ENCODE measurements at regions not wholly inside any gene's neighbourhood (a gene's known extent, or its start where the extent isn't known, plus 50 kb on each side); places are given as distances from the start of the nearest gene placed in this dataset.

DNA sequence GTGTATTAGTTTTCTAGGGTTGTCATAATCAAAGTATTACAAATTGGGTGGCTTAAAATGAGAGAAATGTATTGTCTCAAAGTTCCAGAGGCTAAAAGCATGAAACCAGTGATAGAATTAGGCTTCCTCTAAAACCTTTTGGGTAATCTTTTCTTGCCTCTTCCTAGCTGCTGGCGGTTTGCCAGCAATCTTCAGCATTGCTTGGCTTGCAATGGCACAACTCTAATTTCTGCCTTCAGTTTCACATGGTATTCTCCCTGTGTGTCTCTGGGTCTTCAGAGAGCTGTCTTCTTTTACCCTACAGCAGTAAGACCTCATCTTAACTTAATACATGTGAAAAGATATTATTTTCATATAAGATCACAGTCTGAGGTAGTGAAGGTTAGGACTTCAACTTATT is 479.1 kb upstream of the GJE1 start:
- Histone ChIP-seq H3K36me3 (ENCODE audit: control insufficient read depth, insufficient read depth, low read length) (no peaks in the 10 kb centered on the region), H3K4me1 (ENCODE audit: control insufficient read depth, insufficient read depth, low read length) (no peaks in the 10 kb centered on the region), H3K4me3 (ENCODE audit: low read length) (no peak overlapping the region), H3K9me3 (ENCODE audit: control insufficient read depth, insufficient read depth, low read length) (no peaks in the 10 kb centered on the region), H3K27ac (ENCODE audit: low read length) (no peak overlapping the region), H3K27me3 (ENCODE audit: control insufficient read depth, insufficient read depth, low read length) (no peaks in the 10 kb centered on the region)
- DNase-seq (ENCODE audit: low read depth, low spot score) = no peak
- WGBS (ENCODE audit: insufficient coverage, insufficient read length) = no CpG with 5 or more reads among the region's 1 CpG

- DNase-seq (ENCODE audit: low read depth, low spot score) = no peak
- Histone ChIP-seq H3K27ac (ENCODE audit: low read length) (no peak overlapping the region), H3K9me3 (ENCODE audit: control insufficient read depth, insufficient read depth, low read length) (no peaks in the 10 kb centered on the region), H3K36me3 (ENCODE audit: control insufficient read depth, insufficient read depth, low read length) (no peaks in the 10 kb centered on the region), H3K27me3 (ENCODE audit: control insufficient read depth, insufficient read depth, low read length) (no peaks in the 10 kb centered on the region), H3K4me3 (ENCODE audit: low read length) (no peak overlapping the region), H3K4me1 (ENCODE audit: control insufficient read depth, insufficient read depth, low read length) (no peaks in the 10 kb centered on the region)
- no CpG with 5 or more reads among the region's 1 CpG for WGBS (ENCODE audit: insufficient coverage, insufficient read length)
Measured at GRCh38 chr6:141641951-141642350, 490.8 kb upstream of the GJE1 start.

DNA sequence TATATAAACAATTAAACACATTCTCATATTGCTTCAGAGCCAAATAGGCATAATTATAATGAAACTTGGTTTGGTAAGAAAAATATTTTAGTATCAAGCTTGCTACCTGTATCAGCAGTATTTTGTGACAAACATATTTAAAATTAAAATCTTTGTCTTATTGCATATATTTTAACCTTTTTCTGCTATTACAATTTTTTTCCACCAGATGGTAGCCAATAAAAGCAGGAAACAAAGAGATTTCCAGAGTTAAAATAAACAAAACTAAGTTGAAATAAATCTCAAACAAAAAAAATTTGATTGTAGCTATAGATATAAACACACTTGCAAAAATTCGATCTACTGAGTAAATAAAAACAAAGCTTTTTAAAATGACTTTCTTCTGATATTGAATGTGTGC is 491.3 kb upstream of the GJE1 start:
- no peaks in the 10 kb centered on the region for H3K27me3 ChIP-seq (ENCODE audit: control insufficient read depth, insufficient read depth, low read length)
- DNase-seq (ENCODE audit: low read depth, low spot score) = no peak
- no CpG with 5 or more reads among the region's 1 CpG for WGBS (ENCODE audit: insufficient coverage, insufficient read length)
- no peak overlapping the region for H3K4me3 ChIP-seq (ENCODE audit: low read length)
- no peak overlapping the region for H3K27ac ChIP-seq (ENCODE audit: low read length)
- no peaks in the 10 kb centered on the region for H3K36me3 ChIP-seq (ENCODE audit: control insufficient read depth, insufficient read depth, low read length)
- no peaks in the 10 kb centered on the region for H3K4me1 ChIP-seq (ENCODE audit: control insufficient read depth, insufficient read depth, low read length)
- H3K9me3 ChIP-seq (ENCODE audit: control insufficient read depth, insufficient read depth, low read length) = no peaks in the 10 kb centered on the region

GRCh38 chr6:141635621-141636020 is 497.1 kb upstream of the GJE1 start:
- no peaks in the 10 kb centered on the region for H3K4me1 ChIP-seq (ENCODE audit: control insufficient read depth, insufficient read depth, low read length)
- no peak overlapping the region for H3K4me3 ChIP-seq (ENCODE audit: low read length)
- no CpG with 5 or more reads among the region's 3 CpGs for WGBS (ENCODE audit: insufficient coverage, insufficient read length)
- no peak overlapping the region for H3K27ac ChIP-seq (ENCODE audit: low read length)
- no peaks in the 10 kb centered on the region for H3K36me3 ChIP-seq (ENCODE audit: control insufficient read depth, insufficient read depth, low read length)
- no peaks in the 10 kb centered on the region for H3K27me3 ChIP-seq (ENCODE audit: control insufficient read depth, insufficient read depth, low read length)
- H3K9me3 ChIP-seq (ENCODE audit: control insufficient read depth, insufficient read depth, low read length) = no peaks in the 10 kb centered on the region
- no peak for DNase-seq (ENCODE audit: low read depth, low spot score)

GRCh38 chr6:141634269-141634668 is 498.5 kb upstream of the GJE1 start:
- no CpG with 5 or more reads among the region's 2 CpGs for WGBS (ENCODE audit: insufficient coverage, insufficient read length)
- H3K4me3 ChIP-seq (ENCODE audit: low read length) = no peak overlapping the region
- H3K4me1 ChIP-seq (ENCODE audit: control insufficient read depth, insufficient read depth, low read length) = no peaks in the 10 kb centered on the region
- H3K36me3 ChIP-seq (ENCODE audit: control insufficient read depth, insufficient read depth, low read length) = no peaks in the 10 kb centered on the region
- no peak overlapping the region for H3K27ac ChIP-seq (ENCODE audit: low read length)
- H3K9me3 ChIP-seq (ENCODE audit: control insufficient read depth, insufficient read depth, low read length) = no peaks in the 10 kb centered on the region
- H3K27me3 ChIP-seq (ENCODE audit: control insufficient read depth, insufficient read depth, low read length) = no peaks in the 10 kb centered on the region
- no peak for DNase-seq (ENCODE audit: low read depth, low spot score)

DNA sequence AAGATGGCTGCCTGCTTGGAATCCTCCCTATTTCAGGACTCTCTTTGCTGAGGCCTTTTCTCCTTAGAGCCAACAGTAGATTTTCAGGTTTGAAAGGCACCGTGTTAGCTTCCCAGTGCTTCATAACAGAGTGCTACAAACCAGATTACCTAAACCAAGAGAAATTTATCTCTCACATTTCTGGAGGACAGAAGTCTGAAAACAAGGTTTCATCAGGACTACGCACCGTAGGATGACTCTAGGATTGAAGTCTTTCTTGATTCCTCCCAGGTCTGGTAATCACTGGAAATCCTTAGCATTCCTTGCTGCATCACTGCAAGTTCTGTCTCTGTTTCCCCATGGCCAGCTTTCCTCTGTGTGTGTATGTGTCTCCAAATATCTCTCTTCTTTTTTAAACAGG is 508.4 kb upstream of the GJE1 start:
- DNase-seq (ENCODE audit: low read depth, low spot score) = no peak
- Histone ChIP-seq H3K9me3 (ENCODE audit: control insufficient read depth, insufficient read depth, low read length) (no peaks in the 10 kb centered on the region), H3K4me3 (ENCODE audit: low read length) (no peak overlapping the region), H3K4me1 (ENCODE audit: control insufficient read depth, insufficient read depth, low read length) (no peaks in the 10 kb centered on the region), H3K36me3 (ENCODE audit: control insufficient read depth, insufficient read depth, low read length) (no peaks in the 10 kb centered on the region), H3K27ac (ENCODE audit: low read length) (no peak overlapping the region), H3K27me3 (ENCODE audit: control insufficient read depth, insufficient read depth, low read length) (no peaks in the 10 kb centered on the region)
- no CpG with 5 or more reads among the region's 3 CpGs for WGBS (ENCODE audit: insufficient coverage, insufficient read length)

DNA sequence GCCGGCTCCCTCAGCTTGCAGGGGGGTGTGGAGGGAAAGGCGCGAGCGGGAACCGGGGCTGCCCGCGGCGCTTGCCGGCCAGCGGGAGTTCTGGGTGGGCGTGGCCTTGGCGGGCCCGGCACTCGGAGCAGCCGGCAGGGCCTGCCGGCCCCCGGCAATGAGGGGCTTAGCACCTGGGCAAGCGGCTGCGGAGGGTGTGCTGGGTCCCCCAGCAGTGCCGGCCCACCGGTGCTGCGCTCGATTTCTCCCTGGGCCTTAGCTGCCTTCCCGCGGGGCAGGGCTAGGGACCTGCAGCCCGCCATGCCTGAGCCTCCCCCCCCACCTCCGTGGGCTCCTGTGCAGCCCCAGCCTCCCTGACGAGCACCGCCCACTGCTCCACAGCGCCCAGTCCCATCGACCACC is 514.5 kb upstream of the GJE1 start:
- H3K4me1 ChIP-seq (ENCODE audit: control insufficient read depth, insufficient read depth, low read length) = no peaks in the 10 kb centered on the region
- no peaks in the 10 kb centered on the region for H3K27me3 ChIP-seq (ENCODE audit: control insufficient read depth, insufficient read depth, low read length)
- H3K4me3 ChIP-seq (ENCODE audit: low read length) = no peak overlapping the region
- no CpG with 5 or more reads among the region's 31 CpGs for WGBS (ENCODE audit: insufficient coverage, insufficient read length)
- no peaks in the 10 kb centered on the region for H3K36me3 ChIP-seq (ENCODE audit: control insufficient read depth, insufficient read depth, low read length)
- no peak overlapping the region for H3K27ac ChIP-seq (ENCODE audit: low read length)
- no peak for DNase-seq (ENCODE audit: low read depth, low spot score)
- no peaks in the 10 kb centered on the region for H3K9me3 ChIP-seq (ENCODE audit: control insufficient read depth, insufficient read depth, low read length)

DNA sequence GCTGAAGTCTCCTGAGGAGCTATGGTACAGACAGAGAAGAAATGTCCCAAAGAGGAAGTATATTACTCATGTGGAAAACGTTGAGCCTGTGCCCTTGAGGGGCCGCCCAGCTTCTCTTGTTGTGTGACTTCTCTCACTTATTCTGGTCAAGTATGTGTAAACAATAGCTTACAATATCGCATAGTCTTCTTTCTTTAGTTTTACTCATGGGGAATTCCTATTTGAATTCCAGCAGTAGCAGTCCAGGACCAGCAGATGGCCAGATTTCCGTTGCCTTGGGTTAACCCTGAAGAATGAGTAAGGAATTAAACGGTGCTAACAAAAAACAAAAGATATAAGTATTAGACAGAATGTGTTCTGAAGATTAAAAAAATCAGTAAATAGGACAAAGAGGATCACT is 522.0 kb upstream of the GJE1 start:
- H3K27ac ChIP-seq (ENCODE audit: low read length) = no peak overlapping the region
- DNase-seq (ENCODE audit: low read depth, low spot score) = no peak
- WGBS (ENCODE audit: insufficient coverage, insufficient read length) = no CpG with 5 or more reads among the region's 5 CpGs

DNA sequence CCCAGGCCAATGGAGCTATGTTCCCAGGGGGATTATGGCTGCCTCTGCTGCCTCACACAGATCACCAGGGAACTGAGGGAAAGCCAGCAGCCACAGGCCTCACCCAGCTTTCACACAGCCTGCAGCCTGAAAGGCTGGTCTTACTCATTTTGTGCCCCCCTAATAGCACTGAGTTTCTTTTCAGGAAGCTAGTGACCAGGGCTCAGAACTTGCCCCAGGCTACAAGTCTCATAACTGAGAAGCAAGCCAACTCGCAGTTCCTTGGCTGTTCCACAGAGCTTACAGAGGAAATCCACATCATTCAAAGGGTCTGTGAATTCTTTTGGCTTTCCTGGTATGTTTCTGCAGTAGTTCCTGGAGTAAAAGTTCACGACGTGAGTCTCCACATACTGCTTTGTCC is 524.8 kb upstream of the GJE1 start:
- Histone ChIP-seq H3K4me3 (ENCODE audit: low read length) (no peak overlapping the region), H3K27me3 (ENCODE audit: control insufficient read depth, insufficient read depth, low read length) (no peaks in the 10 kb centered on the region), H3K27ac (ENCODE audit: low read length) (no peak overlapping the region), H3K36me3 (ENCODE audit: control insufficient read depth, insufficient read depth, low read length) (no peaks in the 10 kb centered on the region), H3K4me1 (ENCODE audit: control insufficient read depth, insufficient read depth, low read length) (no peaks in the 10 kb centered on the region), H3K9me3 (ENCODE audit: control insufficient read depth, insufficient read depth, low read length) (no peaks in the 10 kb centered on the region)
- WGBS (ENCODE audit: insufficient coverage, insufficient read length) = no CpG with 5 or more reads among the region's 3 CpGs
- DNase-seq (ENCODE audit: low read depth, low spot score) = no peak

More for the DNA sequence above, 522.0 kb upstream of the GJE1 start:
- Histone ChIP-seq H3K4me1 (ENCODE audit: control insufficient read depth, insufficient read depth, low read length) (no peaks in the 10 kb centered on the region), H3K27me3 (ENCODE audit: control insufficient read depth, insufficient read depth, low read length) (no peaks in the 10 kb centered on the region), H3K36me3 (ENCODE audit: control insufficient read depth, insufficient read depth, low read length) (no peaks in the 10 kb centered on the region), H3K9me3 (ENCODE audit: control insufficient read depth, insufficient read depth, low read length) (no peaks in the 10 kb centered on the region), H3K4me3 (ENCODE audit: low read length) (no peak overlapping the region)

- Histone ChIP-seq H3K27ac (ENCODE audit: low read length) (no peak overlapping the region), H3K9me3 (ENCODE audit: control insufficient read depth, insufficient read depth, low read length) (no peaks in the 10 kb centered on the region), H3K27me3 (ENCODE audit: control insufficient read depth, insufficient read depth, low read length) (no peaks in the 10 kb centered on the region), H3K4me1 (ENCODE audit: control insufficient read depth, insufficient read depth, low read length) (no peaks in the 10 kb centered on the region), H3K4me3 (ENCODE audit: low read length) (no peak overlapping the region), H3K36me3 (ENCODE audit: control insufficient read depth, insufficient read depth, low read length) (no peaks in the 10 kb centered on the region)
- no peak for DNase-seq (ENCODE audit: low read depth, low spot score)
Measured at GRCh38 chr6:141598487-141598886, 534.2 kb upstream of the GJE1 start.

DNA sequence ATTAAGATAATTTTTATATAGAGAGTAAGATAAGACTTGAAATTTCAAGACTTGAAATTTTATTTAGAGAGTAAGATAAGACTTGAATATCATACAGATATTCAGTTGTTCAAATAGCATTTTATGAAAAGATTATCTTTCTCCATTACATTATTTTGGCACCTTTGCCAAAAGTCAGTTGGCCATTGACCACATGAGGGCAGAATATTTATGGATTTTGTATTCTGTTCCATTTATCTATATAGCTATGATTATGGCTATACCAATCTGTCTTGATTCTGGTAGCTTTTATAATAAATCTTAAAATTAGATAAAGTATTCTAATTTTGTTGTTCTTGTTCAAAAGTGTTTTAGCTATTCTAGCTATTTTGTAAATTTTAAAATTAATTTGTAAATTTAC is 537.9 kb upstream of the GJE1 start:
- Histone ChIP-seq H3K4me1 (ENCODE audit: control insufficient read depth, insufficient read depth, low read length) (no peaks in the 10 kb centered on the region), H3K9me3 (ENCODE audit: control insufficient read depth, insufficient read depth, low read length) (no peaks in the 10 kb centered on the region), H3K4me3 (ENCODE audit: low read length) (no peak overlapping the region), H3K36me3 (ENCODE audit: control insufficient read depth, insufficient read depth, low read length) (no peaks in the 10 kb centered on the region), H3K27ac (ENCODE audit: low read length) (no peak overlapping the region), H3K27me3 (ENCODE audit: control insufficient read depth, insufficient read depth, low read length) (no peaks in the 10 kb centered on the region)
- DNase-seq (ENCODE audit: low read depth, low spot score) = no peak

Measured in iPS DF 6.9 (cell line).